B cell (primary cell): ENCODE measurements at regions not wholly inside any gene's neighbourhood (a gene's known extent, or its start where the extent isn't known, plus 50 kb on each side); places are given as distances from the start of the nearest gene placed in this dataset.

ENCODE experiments used
- ATAC-seq: fragments of 200-7000 bp; cut with Tn5 transposase; one replicate; pipeline ENCODE4 v1.10.0; 2021; ENCODE audit warnings: low read depth, mild to moderate bottlenecking, moderate number of reproducible peaks, moderate library complexity
- CTCF ChIA-PET: fragments of 350-600 bp; sonication (Branson Sonifier 250); formaldehyde crosslinking; loops from one replicate; lab custom pipeline; 2021; ENCODE audit warnings: antibody characterized with exemption, inconsistent platforms; lab: Charles Lee
- POLR2A ChIA-PET: fragments of 350-600 bp; sonication (Branson Sonifier 250); formaldehyde crosslinking; loops from one replicate; lab custom pipeline; 2021; ENCODE audit warnings: antibody characterized with exemption; lab: Charles Lee
- DNase-seq: peaks from one replicate; pipeline ENCODE4 v3.0.0; 2013
- H2AFZ ChIP-seq: 2 replicates; pipeline ENCODE4 v1.6.1; 2012; ENCODE audit warnings: mild to moderate bottlenecking, low read depth, low read length; ENCODE audit not compliant: insufficient read depth, poor library complexity, severe bottlenecking
- H3K27ac ChIP-seq, 2 donors: 1 replicate in 1 of 2; 2 replicates in 1 of 2; pipeline ENCODE4 v1.5.1; 2012 to 2013; ENCODE audit warnings: low read length in 2 of 2, mild to moderate bottlenecking in 2 of 2, moderate library complexity in 1 of 2
- H3K27me3 ChIP-seq, 4 experiments: fragments of 200-600 bp in 1 of 4; sonication (generic) in 1 of 4; replicated peaks in 1 of 4; 1 replicate in 2 of 4; 2 replicates in 2 of 4; pipeline versions ENCODE4 v1.6.1 to v1.7.0; 2013 to 2016; ENCODE audit warnings: low read length in 3 of 4, mild to moderate bottlenecking in 2 of 4, mixed read lengths in 1 of 4, moderate library complexity in 1 of 4; ENCODE audit not compliant: insufficient read depth in 4 of 4, control insufficient read depth in 3 of 4; ENCODE audit errors: control extremely low read depth in 1 of 4
- H3K36me3 ChIP-seq, 2 experiments: replicated peaks in 1 of 2; 1 replicate in 1 of 2; 2 replicates in 1 of 2; pipeline versions ENCODE4 v1.6.1 to v1.7.1; 2013; ENCODE audit warnings: low read length in 1 of 2; ENCODE audit not compliant: insufficient read depth in 2 of 2, control insufficient read depth in 1 of 2; ENCODE audit errors: control extremely low read depth in 1 of 2, extremely low read depth in 1 of 2
- H3K4me1 ChIP-seq, 2 donors: fragments of 200-600 bp in 1 of 2; sonication (generic) in 1 of 2; 1 replicate in 1 of 2; 2 replicates in 1 of 2; pipeline versions ENCODE4 v1.5.1 to v1.6.1; 2013 to 2017; ENCODE audit warnings: low read length in 2 of 2; ENCODE audit not compliant: control insufficient read depth in 2 of 2, insufficient read depth in 2 of 2
- H3K4me2 ChIP-seq: replicated peaks from 2 replicates; pipeline ENCODE3; 2012; ENCODE audit warnings: mild to moderate bottlenecking, low read depth, low read length; ENCODE audit not compliant: poor library complexity, severe bottlenecking
- H3K4me3 ChIP-seq, 5 experiments: fragments of 200-600 bp in 1 of 5; sonication (generic) in 1 of 5; 1 replicate in 3 of 5; 2 replicates in 2 of 5; pipeline versions ENCODE4 v1.5.1 to v1.7.0; 2011 to 2016; ENCODE audit warnings: low read length in 4 of 5, mild to moderate bottlenecking in 4 of 5, low read depth in 2 of 5, control low read depth in 1 of 5, moderate library complexity in 1 of 5; ENCODE audit not compliant: insufficient read depth in 1 of 5; ENCODE audit errors: control extremely low read depth in 1 of 5, extremely low read depth in 1 of 5
- H3K79me2 ChIP-seq: fragments of 200-600 bp; sonication (generic); one replicate; pipeline ENCODE4 v1.6.0; 2016; ENCODE audit warnings: low read length; ENCODE audit not compliant: control insufficient read depth, insufficient read depth
- H3K9ac ChIP-seq: fragments of 200-600 bp; sonication (generic); 2 replicates; pipeline ENCODE4 v1.6.1; 2017; ENCODE audit warnings: mild to moderate bottlenecking, low read length, moderate library complexity
- H3K9me3 ChIP-seq, 3 donors: one replicate each; pipeline versions ENCODE4 v1.6.1 to v1.7.1; 2013; ENCODE audit warnings: low read length in 2 of 3; ENCODE audit not compliant: control insufficient read depth in 2 of 3, insufficient read depth in 1 of 3; ENCODE audit errors: control extremely low read depth in 1 of 3
- H4K20me1 ChIP-seq: 2 replicates; pipeline ENCODE4 v1.6.0; 2012; ENCODE audit warnings: mild to moderate bottlenecking, low read length; ENCODE audit not compliant: insufficient read depth, control insufficient read depth, poor library complexity, severe bottlenecking
- H3K27ac Mint-ChIP-seq: one replicate; pipeline ENCODE4 v1.8.0; 2021; ENCODE audit warnings: mixed read lengths
- H3K27me3 Mint-ChIP-seq: one replicate; pipeline ENCODE4 v1.8.0; 2021; ENCODE audit warnings: mixed read lengths
- H3K4me1 Mint-ChIP-seq: one replicate; pipeline ENCODE4 v1.8.0; 2021; ENCODE audit warnings: mixed read lengths
- H3K4me3 Mint-ChIP-seq: one replicate; pipeline ENCODE4 v1.8.0; 2021; ENCODE audit warnings: mixed read lengths
- H3K9me3 Mint-ChIP-seq: one replicate; pipeline ENCODE4 v1.8.0; 2022; ENCODE audit warnings: mixed read lengths; ENCODE audit not compliant: insufficient read depth
- CTCF ChIP-seq: fragments of 200-600 bp; IDR thresholded peaks from one replicate; pipeline ENCODE4 v1.8.0; 2022; ENCODE audit warnings: antibody characterized with exemption, mild to moderate bottlenecking
- EZH2 ChIP-seq: IDR thresholded peaks from 2 replicates; pipeline ENCODE4 v1.6.1; 2012; ENCODE audit warnings: borderline replicate concordance, low read depth, mild to moderate bottlenecking, moderate library complexity, low read length; ENCODE audit not compliant: insufficient read depth, poor library complexity, severe bottlenecking
- WGBS: methylation state at CpG from one replicate; pipeline ENCODE4 v1.1.5; 2013; ENCODE audit warnings: missing lambda C conversion rate; ENCODE audit not compliant: insufficient coverage; 5-methylcytosine and 5-hydroxymethylcytosine counted together
- intact Hi-C: fragments of 100-400 bp; cut with micrococcal nuclease; formaldehyde crosslinking; loops from one replicate; pipeline ENCODE4 v1.10.0; 2022

- no peak overlapping the region for H3K4me2 ChIP-seq
- no peak overlapping the region for H3K4me3 ChIP-seq
- H4K20me1 ChIP-seq = no peaks in the 10 kb centered on the region
- Mint-ChIP-seq H3K4me3 (no peak overlapping the region), H3K27ac (no peak overlapping the region), H3K4me1 (peaks cover 4% of the 10 kb centered on the region), H3K9me3 (peaks cover 2% of the 10 kb centered on the region), H3K27me3 (peaks cover 9% of the 10 kb centered on the region)
- TF ChIP-seq CTCF (no peak), EZH2 (no peak)
- no peak for ATAC-seq
- no peak overlapping the region for H3K9ac ChIP-seq
- ChIA-PET CTCF (no interaction called here), POLR2A (no interaction called here)
- DNase-seq = no peak
- WGBS = 88% methylated on average over 1 of the region's 1 CpG
- H3K4me1 ChIP-seq = no peaks in the 10 kb centered on the region
- no peak overlapping the region for H2AFZ ChIP-seq
- no peaks in the 10 kb centered on the region for H3K36me3 ChIP-seq
- H3K9me3 ChIP-seq = peaks cover 0 to 3% (median 2%) of the 10 kb centered on the region in 3 donors
- H3K27ac ChIP-seq = no peak overlapping the region
- no peaks in the 10 kb centered on the region for H3K79me2 ChIP-seq
- intact Hi-C loops = no loop called here
- peaks cover 0 to 6% (median 2%) of the 10 kb centered on the region in 4 experiments for H3K27me3 ChIP-seq
Measured at GRCh38 chr3:193762657-193763056, 169.6 kb downstream of the OPA1 start.

GRCh38 chr3:193764959-193765358, 172.0 kb downstream of the OPA1 start:
- Histone ChIP-seq H3K36me3 (no peaks in the 10 kb centered on the region), H3K4me3 (no peak overlapping the region), H4K20me1 (no peaks in the 10 kb centered on the region), H3K4me2 (no peak overlapping the region), H2AFZ (no peak overlapping the region), H3K79me2 (no peaks in the 10 kb centered on the region), H3K9ac (no peak overlapping the region), H3K9me3 (no peaks in the 10 kb centered on the region), H3K27ac (no peak overlapping the region), H3K4me1 (no peaks in the 10 kb centered on the region), H3K27me3 (peaks cover 0 to 6% (median 2%) of the 10 kb centered on the region in 4 experiments)
- DNase-seq (no peak), ATAC-seq (no peak)
- 94% methylated on average over 4 of the region's 5 CpGs for WGBS
- no peak overlapping the region for H3K27ac Mint-ChIP-seq
- H3K4me1 Mint-ChIP-seq = peaks cover 4% of the 10 kb centered on the region
- H3K27me3 Mint-ChIP-seq = peaks cover 4% of the 10 kb centered on the region
- no peak for TF ChIP-seq CTCF
- TF ChIP-seq EZH2 = no peak
- no peak overlapping the region for H3K4me3 Mint-ChIP-seq
- CTCF ChIA-PET = interaction anchor here (1.0 kb wide), 1 partner anchor 551 kb away, joined by 3 read pairs; no protein-coding TSS in a partner anchor
- POLR2A ChIA-PET = no interaction called here
- intact Hi-C loops = no loop called here
- no peaks in the 10 kb centered on the region for H3K9me3 Mint-ChIP-seq
